Hepatocyte (in vitro differentiated cells): ENCODE measurements at regions not wholly inside any gene's neighbourhood (a gene's known extent, or its start where the extent isn't known, plus 50 kb on each side); places are given as distances from the start of the nearest gene placed in this dataset.

Experiments used
- DNase-seq: peaks from one replicate; pipeline ENCODE4 v3.0.0-alpha.2; 2016; ENCODE audit warnings: low spot score
- H2AFZ ChIP-seq: fragments of 200-600 bp; sonication (generic); 2 replicates; pipeline ENCODE4 v1.6.0; 2016; ENCODE audit warnings: antibody characterized with exemption, mild to moderate bottlenecking
- H3K27ac ChIP-seq: fragments of 200-600 bp; sonication (generic); 2 replicates; pipeline ENCODE4 v1.5.1; 2016; ENCODE audit warnings: mild to moderate bottlenecking
- H3K27me3 ChIP-seq: fragments of 200-600 bp; sonication (generic); 2 replicates; pipeline ENCODE4 v1.6.1; 2016
- H3K36me3 ChIP-seq: fragments of 200-600 bp; sonication (generic); replicated peaks from 2 replicates; pipeline ENCODE4 v1.5.1; 2016; ENCODE audit warnings: low read depth; ENCODE audit not compliant: insufficient read depth
- H3K4me1 ChIP-seq: fragments of 200-600 bp; sonication (generic); 2 replicates; pipeline ENCODE4 v1.5.1; 2016; ENCODE audit warnings: mild to moderate bottlenecking, moderate library complexity; ENCODE audit not compliant: insufficient read depth
- H3K4me2 ChIP-seq: fragments of 200-600 bp; sonication (generic); 2 replicates; pipeline ENCODE4 v1.6.0; 2016
- H3K4me3 ChIP-seq: fragments of 200-600 bp; sonication (generic); 2 replicates; pipeline ENCODE4 v1.5.1; 2016; ENCODE audit warnings: mild to moderate bottlenecking
- H3K79me2 ChIP-seq: fragments of 200-600 bp; sonication (generic); 2 replicates; pipeline ENCODE4 v1.6.0; 2017; ENCODE audit warnings: mild to moderate bottlenecking
- H3K9me2 ChIP-seq: fragments of 200-600 bp; sonication (generic); replicated peaks from 2 replicates; pipeline ENCODE4 v1.6.0; 2017; ENCODE audit warnings: mild to moderate bottlenecking; ENCODE audit not compliant: insufficient read depth
- H3K9me3 ChIP-seq: fragments of 200-600 bp; sonication (generic); 2 replicates; pipeline ENCODE4 v1.5.1; 2016; ENCODE audit warnings: low read depth, mild to moderate bottlenecking
- H4K20me1 ChIP-seq: fragments of 200-600 bp; sonication (generic); 2 replicates; pipeline ENCODE4 v1.6.0; 2016; ENCODE audit warnings: mild to moderate bottlenecking; ENCODE audit not compliant: insufficient read depth, poor library complexity, severe bottlenecking
- CTCF ChIP-seq: fragments of 200-600 bp; sonication (generic); IDR thresholded peaks from 2 replicates; pipeline ENCODE4 v1.5.1; 2016; ENCODE audit warnings: antibody characterized with exemption, mild to moderate bottlenecking; ENCODE audit not compliant: poor library complexity
- EZH2 ChIP-seq: fragments of 200-600 bp; sonication (generic); IDR thresholded peaks from 2 replicates; pipeline ENCODE4 v1.6.1; 2016; ENCODE audit warnings: antibody characterized with exemption, mild to moderate bottlenecking, borderline replicate concordance
- EZH2phosphoT487 ChIP-seq: fragments of 200-600 bp; sonication (generic); IDR thresholded peaks from one replicate; pipeline ENCODE4 v1.6.1; 2018; ENCODE audit warnings: antibody characterized with exemption, mild to moderate bottlenecking, low read depth, moderate library complexity; ENCODE audit not compliant: unreplicated experiment, severe bottlenecking
- WGBS: methylation state at CpG from one replicate; pipeline ENCODE4 v1.1.6; 2016; ENCODE audit warnings: low lambda C conversion rate; ENCODE audit errors: missing lambda C conversion rate; 5-methylcytosine and 5-hydroxymethylcytosine counted together

GRCh38 chr4:81754169-81754568 lies 282.5 kb upstream of the RASGEF1B start:
- Histone ChIP-seq H3K9me2 (no peaks in the 10 kb centered on the region), H3K27me3 (no peaks in the 10 kb centered on the region), H3K4me2 (no peak overlapping the region), H3K79me2 (no peaks in the 10 kb centered on the region), H3K36me3 (no peaks in the 10 kb centered on the region), H3K4me1 (no peaks in the 10 kb centered on the region), H3K27ac (no peak overlapping the region), H2AFZ (no peak overlapping the region), H4K20me1 (no peaks in the 10 kb centered on the region), H3K4me3 (no peak overlapping the region), H3K9me3 (no peaks in the 10 kb centered on the region)
- no peak for TF ChIP-seq CTCF
- TF ChIP-seq EZH2phosphoT487, result no peak
- no peak for DNase-seq
- 84% methylated on average over 4 of the region's 4 CpGs for WGBS

GRCh38 chr4:81751531-81752289 lies 280.0 kb upstream of the RASGEF1B start:
- 92% methylated on average over 6 of the region's 6 CpGs for WGBS
- no peak overlapping the region for H3K4me2 ChIP-seq
- TF ChIP-seq EZH2phosphoT487 (no peak), CTCF (no peak), EZH2 (no peak)
- no peak for DNase-seq
- no peaks in the 10 kb centered on the region for H4K20me1 ChIP-seq
- no peaks in the 10 kb centered on the region for H3K27me3 ChIP-seq
- H3K27ac ChIP-seq, result no peak overlapping the region
- H2AFZ ChIP-seq, result no peak overlapping the region
- H3K4me3 ChIP-seq, result no peak overlapping the region
- no peaks in the 10 kb centered on the region for H3K4me1 ChIP-seq
- H3K9me3 ChIP-seq, result no peaks in the 10 kb centered on the region
- no peaks in the 10 kb centered on the region for H3K79me2 ChIP-seq
- no peaks in the 10 kb centered on the region for H3K36me3 ChIP-seq
- H3K9me2 ChIP-seq, result no peaks in the 10 kb centered on the region

GRCh38 chr4:81747242-81747930 lies 275.7 kb upstream of the RASGEF1B start:
- no peaks in the 10 kb centered on the region for H3K9me3 ChIP-seq

More at GRCh38 chr4:81747242-81747930, 275.7 kb upstream of the RASGEF1B start:
- H2AFZ ChIP-seq, result no peak overlapping the region
- H3K79me2 ChIP-seq, result no peaks in the 10 kb centered on the region
- H3K4me2 ChIP-seq, result no peak overlapping the region
- H3K27me3 ChIP-seq, result no peaks in the 10 kb centered on the region
- WGBS, result 63% methylated on average over 2 of the region's 2 CpGs
- TF ChIP-seq EZH2phosphoT487 (no peak), EZH2 (no peak), CTCF (no peak)
- H3K36me3 ChIP-seq, result no peaks in the 10 kb centered on the region
- H3K9me2 ChIP-seq, result no peaks in the 10 kb centered on the region
- no peaks in the 10 kb centered on the region for H3K4me1 ChIP-seq
- H3K27ac ChIP-seq, result no peak overlapping the region
- H4K20me1 ChIP-seq, result no peaks in the 10 kb centered on the region
- DNase-seq, result no peak
- H3K4me3 ChIP-seq, result no peak overlapping the region
